ENCODE measurements at regions not wholly inside any gene's neighbourhood (a gene's known extent, or its start where the extent isn't known, plus 50 kb on each side); places are given as distances from the start of the nearest gene placed in this dataset.

GRCh38 chr19:33898062-33898677 is 101.5 kb downstream of the KCTD15 start:
- TF ChIP-seq REST (IDR thresholded peaks at IDR 0.05; ENCODE audit: low read depth) (no peak), CREB1 (IDR thresholded peaks at IDR 0.05; ENCODE audit: low read depth) (no peak), TEAD4 (IDR thresholded peaks at IDR 0.05) (no peak), EGR1 (IDR thresholded peaks at IDR 0.05) (no peak), USF1 (IDR thresholded peaks at IDR 0.05) (no peak), CEBPB (IDR thresholded peaks at IDR 0.05) (no peak), MAX (IDR thresholded peaks at IDR 0.05) (no peak), EP300 (IDR thresholded peaks at IDR 0.05; ENCODE audit: borderline replicate concordance) (no peak), ZBTB7A (IDR thresholded peaks at IDR 0.05; ENCODE audit: low read depth) (no peak), TAF1 (IDR thresholded peaks at IDR 0.05; ENCODE audit: low read depth) (no peak), FOXM1 (IDR thresholded peaks at IDR 0.05; ENCODE audit: borderline replicate concordance, low read depth) (no peak), RAD21 (IDR thresholded peaks at IDR 0.05; ENCODE audit: low read depth) (no peak), YY1 (IDR thresholded peaks at IDR 0.05; ENCODE audit: low read depth) (no peak), TCF12 (IDR thresholded peaks at IDR 0.05; ENCODE audit: low read depth) (no peak), NFIC (IDR thresholded peaks at IDR 0.05) (no peak)

- TF ChIP-seq TAF1 (IDR thresholded peaks at IDR 0.05; ENCODE audit: low read depth): no peak
- no peak for TF ChIP-seq USF1 (IDR thresholded peaks at IDR 0.05)
- TF ChIP-seq EGR1 (IDR thresholded peaks at IDR 0.05): no peak
- no peak for TF ChIP-seq EP300 (IDR thresholded peaks at IDR 0.05; ENCODE audit: borderline replicate concordance)
- no peak for TF ChIP-seq TEAD4 (IDR thresholded peaks at IDR 0.05)
- no peak for TF ChIP-seq ZBTB7A (IDR thresholded peaks at IDR 0.05; ENCODE audit: low read depth)
- no peak for TF ChIP-seq YY1 (IDR thresholded peaks at IDR 0.05; ENCODE audit: low read depth)
- no peak for TF ChIP-seq TCF12 (IDR thresholded peaks at IDR 0.05; ENCODE audit: low read depth)
- TF ChIP-seq REST (IDR thresholded peaks at IDR 0.05; ENCODE audit: low read depth): no peak
- no peak for TF ChIP-seq MAX (IDR thresholded peaks at IDR 0.05)
- no peak for TF ChIP-seq NFIC (IDR thresholded peaks at IDR 0.05)
- TF ChIP-seq FOXM1 (IDR thresholded peaks at IDR 0.05; ENCODE audit: borderline replicate concordance, low read depth): no peak
- no peak for TF ChIP-seq CEBPB (IDR thresholded peaks at IDR 0.05)
- no peak for TF ChIP-seq RAD21 (IDR thresholded peaks at IDR 0.05; ENCODE audit: low read depth)
Measured at GRCh38 chr19:33900817-33901216, 104.1 kb downstream of the KCTD15 start.

GRCh38 chr19:33902395-33902794 is 105.7 kb downstream of the KCTD15 start:
- TF ChIP-seq CEBPB (IDR thresholded peaks at IDR 0.05) (no peak), EGR1 (IDR thresholded peaks at IDR 0.05) (no peak), FOXM1 (IDR thresholded peaks at IDR 0.05; ENCODE audit: borderline replicate concordance, low read depth) (no peak)

- TF ChIP-seq TAF1 (IDR thresholded peaks at IDR 0.05; ENCODE audit: low read depth): no peak
- no peak for TF ChIP-seq EGR1 (IDR thresholded peaks at IDR 0.05)
- no peak for TF ChIP-seq REST (IDR thresholded peaks at IDR 0.05; ENCODE audit: low read depth)
- no peak for TF ChIP-seq FOXM1 (IDR thresholded peaks at IDR 0.05; ENCODE audit: borderline replicate concordance, low read depth)
- no peak for TF ChIP-seq TCF12 (IDR thresholded peaks at IDR 0.05; ENCODE audit: low read depth)
Measured at GRCh38 chr19:33902802-33903488, 106.3 kb downstream of the KCTD15 start.

Measured in Ishikawa (cell line).